ENCODE measurements at regions not wholly inside any gene's neighbourhood (a gene's known extent, or its start where the extent isn't known, plus 50 kb on each side); places are given as distances from the start of the nearest gene placed in this dataset.

GRCh38 chr1:18012686-18013085, 94.9 kb upstream of the IGSF21 start:
- TF ChIP-seq, protein P1, sequence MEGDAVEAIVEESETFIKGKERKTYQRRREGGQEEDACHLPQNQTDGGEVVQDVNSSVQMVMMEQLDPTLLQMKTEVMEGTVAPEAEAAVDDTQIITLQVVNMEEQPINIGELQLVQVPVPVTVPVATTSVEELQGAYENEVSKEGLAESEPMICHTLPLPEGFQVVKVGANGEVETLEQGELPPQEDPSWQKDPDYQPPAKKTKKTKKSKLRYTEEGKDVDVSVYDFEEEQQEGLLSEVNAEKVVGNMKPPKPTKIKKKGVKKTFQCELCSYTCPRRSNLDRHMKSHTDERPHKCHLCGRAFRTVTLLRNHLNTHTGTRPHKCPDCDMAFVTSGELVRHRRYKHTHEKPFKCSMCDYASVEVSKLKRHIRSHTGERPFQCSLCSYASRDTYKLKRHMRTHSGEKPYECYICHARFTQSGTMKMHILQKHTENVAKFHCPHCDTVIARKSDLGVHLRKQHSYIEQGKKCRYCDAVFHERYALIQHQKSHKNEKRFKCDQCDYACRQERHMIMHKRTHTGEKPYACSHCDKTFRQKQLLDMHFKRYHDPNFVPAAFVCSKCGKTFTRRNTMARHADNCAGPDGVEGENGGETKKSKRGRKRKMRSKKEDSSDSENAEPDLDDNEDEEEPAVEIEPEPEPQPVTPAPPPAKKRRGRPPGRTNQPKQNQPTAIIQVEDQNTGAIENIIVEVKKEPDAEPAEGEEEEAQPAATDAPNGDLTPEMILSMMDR (IDR thresholded peaks at IDR 0.05): no peak
- no peak for TF ChIP-seq POLR2A (IDR thresholded peaks at IDR 0.05)
- TF ChIP-seq POLR2AphosphoS5 (IDR thresholded peaks at IDR 0.05): no peak

Data from breast epithelium (tissue), 3 donors.